Ishikawa (cell line): ENCODE measurements at regions not wholly inside any gene's neighbourhood (a gene's known extent, or its start where the extent isn't known, plus 50 kb on each side); places are given as distances from the start of the nearest gene placed in this dataset.

Experiments
- CEBPB ChIP-seq: IDR thresholded peaks from 2 replicates; pipeline ENCODE4 v1.6.1; 2012
- EGR1 ChIP-seq: IDR thresholded peaks from 2 replicates; pipeline ENCODE4 v1.6.1; 2012
- EP300 ChIP-seq: IDR thresholded peaks from 2 replicates; pipeline ENCODE4 v1.6.1; 2012; ENCODE audit warnings: borderline replicate concordance
- MAX ChIP-seq: IDR thresholded peaks from 2 replicates; pipeline ENCODE4 v1.6.1; 2012
- NFIC ChIP-seq: IDR thresholded peaks from 2 replicates; pipeline ENCODE4 v1.6.1; 2012
- RAD21 ChIP-seq: IDR thresholded peaks from 2 replicates; pipeline ENCODE4 v1.6.1; 2012; ENCODE audit warnings: low read depth

DNA sequence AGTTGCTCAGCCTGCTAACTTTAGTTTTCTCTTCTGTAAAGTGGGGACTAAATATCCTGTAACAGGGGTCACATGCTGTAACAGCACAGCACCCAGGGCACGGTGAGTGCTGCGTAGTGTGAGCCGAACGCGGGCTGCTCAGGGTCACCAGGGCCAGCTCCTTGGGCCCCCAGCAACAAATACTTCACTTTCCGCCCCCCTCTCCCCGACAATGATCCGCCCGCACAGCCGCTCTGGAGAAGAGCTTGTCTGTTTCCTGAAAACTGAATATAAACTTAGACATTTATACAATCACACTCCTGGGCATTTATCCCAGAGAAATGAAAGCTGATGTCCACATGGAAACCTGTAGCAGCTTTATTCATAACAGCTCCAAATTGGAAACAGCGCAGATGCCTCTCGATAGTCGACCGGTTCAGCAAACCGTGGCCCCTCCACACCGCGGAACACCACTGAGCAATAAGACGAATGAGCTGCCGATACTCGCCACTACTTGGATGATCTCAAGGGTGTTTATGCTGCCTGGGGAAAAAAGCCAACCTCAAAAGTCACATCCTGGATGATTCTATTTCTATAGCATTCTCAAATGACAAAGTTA is 267.2 kb downstream of the PARN start:
- TF ChIP-seq EGR1 (no peak), EP300 (no peak), MAX (no peak), CEBPB (no peak), NFIC (no peak), RAD21 (no peak)
